Glomerular visceral epithelial cell (primary cell): ENCODE measurements at regions not wholly inside any gene's neighbourhood (a gene's known extent, or its start where the extent isn't known, plus 50 kb on each side); places are given as distances from the start of the nearest gene placed in this dataset.

Source experiments
- DNase-seq: peaks from one replicate; pipeline ENCODE4 v3.0.0-alpha.2; 2016; ENCODE audit errors: extremely low spot score

DNA sequence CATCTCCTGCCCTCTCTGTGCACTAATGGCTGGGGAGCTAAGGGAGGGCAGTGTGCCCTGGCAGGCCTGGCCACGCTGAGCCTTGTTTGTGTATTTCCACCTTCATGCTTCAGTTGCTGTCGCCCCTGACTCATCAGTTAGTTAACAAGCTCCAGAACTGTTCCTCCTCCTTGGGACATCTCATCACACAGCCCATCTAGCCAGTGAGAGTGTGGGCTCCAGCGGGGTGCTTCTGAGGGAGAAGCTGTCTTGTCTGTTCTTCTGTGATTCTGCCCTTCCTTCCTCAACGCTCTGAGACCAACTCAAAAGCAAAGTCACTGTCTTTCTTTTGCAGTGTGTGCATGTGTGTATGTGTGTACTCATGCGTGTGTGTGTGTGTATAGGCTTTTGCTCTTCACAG is 58.3 kb upstream of the CPEB4 start:
- DNase-seq, result peak; percentile 87

GRCh38 chr5:173830421-173830820 is 57.7 kb upstream of the CPEB4 start:
- DNase-seq, result no peak

- DNase-seq, result no peak
These were observed 56.8 kb upstream of the CPEB4 start for GRCh38 chr5:173831196-173831914.

- no peak for DNase-seq
These were observed 55.8 kb upstream of the CPEB4 start for GRCh38 chr5:173832386-173832785.

DNA sequence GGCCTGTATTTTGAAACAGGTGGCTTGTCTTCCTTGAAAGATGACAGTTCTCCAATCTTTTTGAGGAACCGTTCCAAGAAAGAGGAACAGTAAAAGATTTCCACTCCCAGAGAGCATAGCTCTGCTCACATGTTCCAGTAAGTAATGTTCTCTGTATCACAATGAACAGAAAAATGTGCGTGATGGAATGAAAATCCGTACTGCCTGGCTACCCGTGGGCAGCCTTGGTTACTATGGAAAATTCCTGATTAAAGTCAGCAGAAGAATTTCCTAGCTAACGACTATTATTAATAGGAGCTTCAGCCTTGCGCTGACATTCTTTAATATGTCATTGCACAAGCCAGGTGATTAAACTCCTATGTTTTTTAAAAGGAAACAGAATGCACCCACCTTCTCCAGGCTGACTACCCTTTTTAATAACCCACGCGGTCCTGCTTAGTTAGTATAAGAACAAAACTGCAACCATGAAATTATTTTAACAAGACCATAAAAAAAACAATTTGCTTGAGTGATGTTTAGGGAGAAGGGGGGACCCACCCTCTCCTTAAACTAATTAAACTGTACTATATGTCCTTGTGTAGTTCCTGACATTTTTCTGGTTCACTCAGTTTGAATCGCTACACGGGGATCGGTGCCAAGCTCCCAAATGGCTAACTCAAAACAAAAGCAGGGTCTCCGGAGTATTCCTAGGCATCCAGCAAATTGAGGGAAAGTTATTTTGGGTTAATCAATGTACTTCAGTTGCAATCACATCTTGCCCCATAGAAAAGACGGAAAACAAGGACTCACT is 54.8 kb upstream of the CPEB4 start:
- DNase-seq, result no peak

DNA sequence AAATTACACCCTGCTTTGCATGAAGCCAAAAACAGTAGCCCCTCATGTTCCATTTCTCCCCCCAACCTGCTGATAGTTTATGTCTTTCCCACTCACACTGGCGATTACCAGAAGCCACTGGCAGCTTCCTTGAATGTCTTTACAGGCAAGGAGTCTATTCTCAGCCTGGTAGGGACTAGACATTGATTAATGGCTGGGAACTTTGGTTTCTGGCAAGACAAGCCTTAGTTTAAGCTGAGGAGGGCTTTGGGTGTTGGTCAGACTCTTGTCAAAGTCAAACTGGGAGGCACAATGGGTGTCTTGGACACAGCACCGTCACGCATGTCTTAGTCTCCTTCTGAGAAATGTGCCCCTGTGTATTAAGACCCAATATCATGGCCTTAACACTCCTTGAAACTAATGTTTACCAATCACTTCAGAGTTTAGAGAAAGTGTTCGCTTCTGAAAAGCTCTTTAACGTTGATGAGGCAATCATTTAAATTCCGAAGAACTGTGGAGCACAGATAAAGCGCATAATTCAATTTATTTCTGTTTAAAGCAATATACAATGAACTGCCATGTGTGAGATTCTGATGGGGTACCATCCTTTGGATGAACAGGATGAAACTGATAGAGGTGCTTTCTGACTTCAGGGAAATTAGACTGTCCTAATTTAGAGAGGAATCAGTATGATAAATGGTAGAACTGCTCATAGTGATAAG is 53.9 kb upstream of the CPEB4 start:
- no peak for DNase-seq

GRCh38 chr5:173835131-173835530 is 53.0 kb upstream of the CPEB4 start:
- DNase-seq, result no peak

GRCh38 chr5:173835661-173836060 is 52.5 kb upstream of the CPEB4 start:
- no peak for DNase-seq

- DNase-seq, result no peak
These were observed 50.5 kb upstream of the CPEB4 start for GRCh38 chr5:173837654-173838053.
